ENCODE measurements at regions not wholly inside any gene's neighbourhood (a gene's known extent, or its start where the extent isn't known, plus 50 kb on each side); places are given as distances from the start of the nearest gene placed in this dataset.

DNA sequence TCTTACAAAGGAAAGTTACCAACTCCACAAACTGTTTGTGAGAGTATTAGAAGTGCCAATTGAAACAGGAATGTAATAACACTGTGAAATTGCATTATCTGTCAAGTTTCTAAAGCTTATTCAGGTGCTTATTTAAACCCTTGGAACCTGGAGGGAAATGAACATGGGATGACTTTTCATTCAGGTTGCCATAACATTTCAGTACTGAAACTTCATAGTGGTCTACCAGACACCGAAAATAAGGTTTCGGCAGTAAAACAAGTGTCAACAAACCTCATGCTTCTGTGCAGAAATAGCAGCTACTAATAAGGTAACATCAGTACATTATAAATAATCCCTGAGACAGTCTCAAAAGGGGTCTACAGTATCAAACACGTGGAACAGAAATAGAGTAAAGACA is 890.7 kb upstream of the INTU start (continued):
- TF ChIP-seq, protein P1, sequence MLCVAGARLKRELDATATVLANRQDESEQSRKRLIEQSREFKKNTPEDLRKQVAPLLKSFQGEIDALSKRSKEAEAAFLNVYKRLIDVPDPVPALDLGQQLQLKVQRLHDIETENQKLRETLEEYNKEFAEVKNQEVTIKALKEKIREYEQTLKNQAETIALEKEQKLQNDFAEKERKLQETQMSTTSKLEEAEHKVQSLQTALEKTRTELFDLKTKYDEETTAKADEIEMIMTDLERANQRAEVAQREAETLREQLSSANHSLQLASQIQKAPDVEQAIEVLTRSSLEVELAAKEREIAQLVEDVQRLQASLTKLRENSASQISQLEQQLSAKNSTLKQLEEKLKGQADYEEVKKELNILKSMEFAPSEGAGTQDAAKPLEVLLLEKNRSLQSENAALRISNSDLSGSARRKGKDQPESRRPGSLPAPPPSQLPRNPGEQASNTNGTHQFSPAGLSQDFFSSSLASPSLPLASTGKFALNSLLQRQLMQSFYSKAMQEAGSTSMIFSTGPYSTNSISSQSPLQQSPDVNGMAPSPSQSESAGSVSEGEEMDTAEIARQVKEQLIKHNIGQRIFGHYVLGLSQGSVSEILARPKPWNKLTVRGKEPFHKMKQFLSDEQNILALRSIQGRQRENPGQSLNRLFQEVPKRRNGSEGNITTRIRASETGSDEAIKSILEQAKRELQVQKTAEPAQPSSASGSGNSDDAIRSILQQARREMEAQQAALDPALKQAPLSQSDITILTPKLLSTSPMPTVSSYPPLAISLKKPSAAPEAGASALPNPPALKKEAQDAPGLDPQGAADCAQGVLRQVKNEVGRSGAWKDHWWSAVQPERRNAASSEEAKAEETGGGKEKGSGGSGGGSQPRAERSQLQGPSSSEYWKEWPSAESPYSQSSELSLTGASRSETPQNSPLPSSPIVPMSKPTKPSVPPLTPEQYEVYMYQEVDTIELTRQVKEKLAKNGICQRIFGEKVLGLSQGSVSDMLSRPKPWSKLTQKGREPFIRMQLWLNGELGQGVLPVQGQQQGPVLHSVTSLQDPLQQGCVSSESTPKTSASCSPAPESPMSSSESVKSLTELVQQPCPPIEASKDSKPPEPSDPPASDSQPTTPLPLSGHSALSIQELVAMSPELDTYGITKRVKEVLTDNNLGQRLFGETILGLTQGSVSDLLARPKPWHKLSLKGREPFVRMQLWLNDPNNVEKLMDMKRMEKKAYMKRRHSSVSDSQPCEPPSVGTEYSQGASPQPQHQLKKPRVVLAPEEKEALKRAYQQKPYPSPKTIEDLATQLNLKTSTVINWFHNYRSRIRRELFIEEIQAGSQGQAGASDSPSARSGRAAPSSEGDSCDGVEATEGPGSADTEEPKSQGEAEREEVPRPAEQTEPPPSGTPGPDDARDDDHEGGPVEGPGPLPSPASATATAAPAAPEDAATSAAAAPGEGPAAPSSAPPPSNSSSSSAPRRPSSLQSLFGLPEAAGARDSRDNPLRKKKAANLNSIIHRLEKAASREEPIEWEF (IDR thresholded peaks at IDR 0.05; ENCODE audit: insufficient replicate concordance, low read depth, low read length): no peak
- TF ChIP-seq STAT1 (conservative IDR thresholded peaks at IDR 0.05) (no peak), EP300 (IDR thresholded peaks at IDR 0.05; ENCODE audit: borderline replicate concordance in 1 of 2, control insufficient read depth in 1 of 2, low read depth in 2 of 2, low read length in 2 of 2) (no peak), GABPA (IDR thresholded peaks at IDR 0.05; ENCODE audit: low read depth) (no peak), HCFC1 (IDR thresholded peaks at IDR 0.05; ENCODE audit: low read length) (no peak), FOS (IDR thresholded peaks at IDR 0.05; ENCODE audit: borderline replicate concordance, extremely low read depth, insufficient read length) (no peak), SKIL (IDR thresholded peaks at IDR 0.05; ENCODE audit: low read depth, poor library complexity, severe bottlenecking) (no peak), SRF (IDR thresholded peaks at IDR 0.05; ENCODE audit: low read depth in 2 of 2, low read length in 2 of 2) (no peak), WRNIP1 (IDR thresholded peaks at IDR 0.05; ENCODE audit: borderline replicate concordance, low read depth, low read length) (no peak), E2F8 (IDR thresholded peaks at IDR 0.05; ENCODE audit: low read depth, partially characterized antibody) (no peak), NFYA (IDR thresholded peaks at IDR 0.05; ENCODE audit: borderline replicate concordance, low read depth, low read length) (no peak), E2F4 (IDR thresholded peaks at IDR 0.05; ENCODE audit: low read depth, low read length) (no peak), NFIC (IDR thresholded peaks at IDR 0.05; ENCODE audit: low read depth, low read length) (0 out of 2 replicates have a peak, but pooled peaks have one; percentile 38), SIX5 (IDR thresholded peaks at IDR 0.05; ENCODE audit: low read depth, low read length, severe bottlenecking) (no peak), RELB (IDR thresholded peaks at IDR 0.05; ENCODE audit: low read depth) (no peak), MEF2A (IDR thresholded peaks at IDR 0.05; ENCODE audit: insufficient read depth, low read depth, low read length) (peak; percentile 72), NFYB (IDR thresholded peaks at IDR 0.05; ENCODE audit: insufficient read depth, low read depth, low read length) (no peak)
